Renal pelvis (tissue), 1 donor: ENCODE measurements at regions not wholly inside any gene's neighbourhood (a gene's known extent, or its start where the extent isn't known, plus 50 kb on each side); places are given as distances from the start of the nearest gene placed in this dataset.
"Not testable (repeated sequence)": the region's sequence is repeated elsewhere in the genome, so short reads cannot be mapped to it uniquely, and the experiment has no call there.

Experiments
- DNase-seq: peaks from one replicate; pipeline ENCODE4 v3.0.0-alpha.2; 2013

DNA sequence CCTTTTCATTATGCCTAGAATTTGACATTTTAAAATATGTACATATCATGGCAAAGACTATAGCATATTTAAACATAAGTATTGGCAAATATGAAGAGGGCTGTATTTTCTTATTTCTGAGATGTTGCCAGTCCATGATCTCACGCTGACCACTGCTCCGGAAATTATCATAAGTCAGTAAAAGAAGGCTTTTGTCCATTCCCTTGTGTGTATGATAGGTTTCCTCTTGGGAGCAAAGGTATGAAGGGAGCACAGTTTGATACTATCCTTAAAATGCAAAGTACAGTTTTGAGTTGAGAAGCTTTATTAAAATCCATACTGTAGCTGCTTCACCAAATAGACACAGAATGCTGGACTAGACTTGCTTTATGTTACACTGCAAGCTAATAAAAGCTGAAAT lies 52.6 kb upstream of the AGA start:
- DNase-seq = no peak

DNA sequence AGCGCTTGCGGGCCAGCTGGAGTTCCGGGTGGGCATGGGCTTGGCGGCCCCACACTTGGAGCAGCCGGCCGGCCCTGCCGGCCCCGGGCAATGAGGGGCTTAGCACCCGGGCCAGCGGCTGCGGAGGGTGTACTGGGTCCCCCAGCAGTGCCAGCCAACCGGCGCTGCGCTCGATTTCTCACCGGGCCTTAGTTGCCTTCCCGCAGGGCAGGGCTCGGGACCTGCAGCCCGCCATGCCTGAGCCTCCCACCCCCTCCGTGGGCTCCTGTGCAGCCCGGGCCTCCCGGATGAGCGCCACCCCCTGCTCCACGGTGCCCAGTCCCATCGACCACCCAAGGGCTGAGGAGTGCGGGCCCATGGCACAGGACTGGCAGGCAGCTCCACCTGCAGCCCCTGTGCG lies 53.4 kb upstream of the AGA start:
- not testable (repeated sequence) for DNase-seq

DNA sequence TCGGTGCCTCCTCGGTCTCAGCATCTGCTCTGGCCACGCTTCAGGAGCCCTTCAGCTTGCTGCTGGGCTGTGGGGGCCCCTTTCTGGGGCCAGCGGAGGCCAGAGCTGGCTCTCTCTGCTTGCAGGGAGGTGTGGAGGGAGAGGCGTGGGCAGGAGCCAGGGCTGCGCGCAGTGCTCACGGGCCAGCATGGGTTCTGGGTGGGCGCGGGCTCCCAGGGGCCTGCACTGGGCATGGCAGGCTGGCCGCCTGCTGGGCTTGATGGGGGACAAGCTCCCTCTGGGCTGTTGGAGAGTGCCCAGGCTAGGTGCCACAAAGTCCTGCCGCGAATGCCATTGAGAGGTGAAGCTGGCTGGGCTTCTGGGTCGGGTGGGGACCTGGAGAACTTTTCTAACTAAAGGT lies 57.3 kb upstream of the AGA start:
- no peak for DNase-seq

DNA sequence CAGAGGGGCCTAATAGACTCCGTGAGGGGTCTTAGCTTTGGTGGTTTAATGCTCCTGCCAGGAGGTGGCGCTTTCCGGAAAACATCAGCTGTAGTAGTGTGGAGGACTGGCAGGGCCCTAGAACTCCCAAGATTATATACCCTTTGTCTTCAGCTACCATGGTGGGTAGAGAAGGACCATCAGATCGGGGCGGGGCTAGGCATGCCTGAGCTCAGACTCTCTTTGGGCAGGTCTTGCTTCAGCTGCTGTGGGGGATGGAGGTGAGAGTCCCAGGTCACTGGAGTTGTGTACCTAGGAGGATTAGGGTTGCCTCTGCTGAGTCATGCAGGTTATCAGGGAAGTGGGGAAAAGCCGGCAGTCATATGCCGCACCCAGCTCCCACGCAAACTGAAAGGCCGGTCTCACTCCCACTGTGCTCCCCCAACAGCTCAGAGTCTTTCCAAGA lies 63.0 kb upstream of the AGA start:
- DNase-seq = no peak

DNA sequence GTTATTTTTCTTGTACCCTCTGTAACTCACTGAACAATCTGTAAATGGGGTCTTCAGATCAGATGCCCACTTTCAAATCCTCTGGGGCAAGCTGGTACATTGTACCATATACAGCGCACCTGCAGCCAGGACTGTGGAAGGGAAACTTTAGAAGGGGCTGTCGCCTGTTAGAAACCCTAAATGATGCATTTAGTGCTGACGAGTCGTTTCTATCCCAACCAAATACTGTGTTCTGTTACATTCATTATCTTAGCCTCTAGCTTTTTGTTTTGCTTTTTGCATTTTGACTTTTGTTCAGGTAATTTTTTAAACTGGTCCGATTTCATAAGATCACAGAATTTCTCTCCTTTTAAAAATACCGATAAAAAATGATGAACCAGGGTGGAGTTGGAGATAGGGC lies 66.4 kb upstream of the AGA start:
- DNase-seq = no peak

- no peak for DNase-seq
Observed at GRCh38 chr4:177509226-177509745, 67.0 kb upstream of the AGA start.

DNA sequence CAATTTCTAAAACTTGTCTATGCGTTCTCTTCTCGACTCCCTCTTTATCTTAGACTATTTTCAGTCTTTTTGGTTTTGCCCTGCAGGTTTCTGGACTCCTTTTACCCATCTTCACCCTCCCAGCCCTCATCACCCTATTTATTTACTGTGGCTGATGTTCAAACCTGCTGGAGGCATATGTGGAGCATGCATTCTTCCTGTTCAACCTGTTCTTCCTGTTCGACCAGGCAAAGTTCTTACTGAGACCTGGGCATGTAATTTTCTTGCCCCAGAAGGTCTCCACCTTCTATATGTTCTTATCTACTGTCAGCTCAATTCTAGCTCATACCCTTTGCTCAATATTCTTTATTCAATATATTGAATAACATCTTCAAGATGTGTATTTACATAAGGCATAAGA lies 69.4 kb upstream of the AGA start:
- no peak for DNase-seq

DNA sequence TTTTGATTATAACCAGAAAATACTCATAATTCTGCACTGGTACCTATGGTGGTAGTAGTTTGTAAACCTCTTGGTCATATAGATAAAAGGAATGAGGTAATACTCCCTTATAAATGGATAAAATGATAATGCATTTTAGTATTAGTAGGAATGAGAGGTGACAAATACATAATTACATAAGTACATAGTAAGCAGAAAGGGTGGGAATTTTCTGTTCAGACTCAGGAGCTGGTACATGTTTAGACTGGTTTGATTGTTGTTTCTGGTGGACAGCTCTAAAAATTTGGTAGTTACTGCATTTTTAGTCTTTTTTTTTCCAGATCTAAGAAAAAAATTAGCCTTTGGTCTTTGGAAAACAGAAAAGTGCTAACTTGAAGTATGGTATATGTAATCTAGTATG lies 70.4 kb upstream of the AGA start:
- no peak for DNase-seq

DNA sequence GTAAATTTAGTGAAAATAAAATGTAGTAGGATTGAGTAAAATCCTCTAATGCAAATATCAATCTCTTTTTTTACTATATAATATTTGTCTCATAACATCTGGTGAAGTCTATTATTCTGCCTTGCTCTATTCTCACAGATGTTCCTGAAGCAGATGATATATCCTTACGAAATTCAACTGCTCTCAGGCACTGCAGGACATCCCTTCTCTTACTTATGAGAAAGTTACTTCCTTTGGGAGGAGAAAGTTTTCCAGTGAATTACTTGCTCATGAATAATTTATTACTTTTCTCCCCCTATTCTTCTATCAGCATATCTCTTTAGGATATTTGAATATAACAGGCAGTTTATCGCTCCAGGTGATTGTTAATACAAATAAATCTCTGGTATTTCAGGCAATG lies 75.6 kb upstream of the AGA start:
- DNase-seq = no peak

- DNase-seq = no peak
Observed at GRCh38 chr4:177519481-177520260, 77.4 kb upstream of the AGA start.

GRCh38 chr4:177528620-177529019 lies 86.4 kb upstream of the AGA start:
- no peak for DNase-seq

DNA sequence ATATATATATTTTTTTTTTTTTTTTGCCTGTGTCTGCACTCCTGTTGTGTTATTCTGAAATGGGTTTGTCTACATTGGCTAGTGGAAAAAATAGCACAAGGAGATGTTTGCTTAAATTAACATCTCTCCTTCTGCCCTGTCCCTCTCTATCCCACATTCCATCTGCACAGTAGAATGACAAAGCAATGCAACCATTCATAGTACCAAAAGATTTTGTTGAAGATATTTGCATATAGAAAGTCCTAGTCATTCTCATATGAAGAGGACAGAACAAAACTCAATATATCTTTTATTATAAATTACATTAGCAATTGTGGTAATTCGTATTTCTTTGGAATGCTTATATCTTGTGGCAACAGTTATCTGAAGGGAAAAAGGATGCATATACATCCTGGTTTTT lies 88.3 kb upstream of the AGA start:
- DNase-seq = no peak

- DNase-seq = no peak
Observed at GRCh38 chr4:177532358-177532757, 90.1 kb upstream of the AGA start.

GRCh38 chr4:177534841-177535240 lies 92.6 kb upstream of the AGA start:
- DNase-seq = not testable (repeated sequence)

DNA sequence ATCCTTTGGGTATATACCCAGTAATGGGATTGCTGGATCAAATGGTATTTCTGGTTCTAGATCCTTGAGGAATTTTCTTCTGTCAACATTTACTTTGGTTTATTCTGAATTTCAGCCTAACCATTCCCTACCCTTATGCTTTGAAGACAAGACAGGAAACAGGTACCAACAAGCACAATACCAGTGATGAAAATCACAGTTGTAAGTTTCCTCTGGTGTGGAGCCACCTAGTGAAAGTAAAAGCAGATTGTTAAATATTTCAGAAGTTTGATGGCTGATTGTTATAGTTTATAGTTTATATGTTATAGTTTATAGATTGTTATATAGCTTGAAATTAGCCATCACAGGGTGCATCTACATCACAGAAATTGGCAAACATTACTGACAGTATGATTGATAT lies 104.5 kb upstream of the AGA start:
- DNase-seq = no peak

DNA sequence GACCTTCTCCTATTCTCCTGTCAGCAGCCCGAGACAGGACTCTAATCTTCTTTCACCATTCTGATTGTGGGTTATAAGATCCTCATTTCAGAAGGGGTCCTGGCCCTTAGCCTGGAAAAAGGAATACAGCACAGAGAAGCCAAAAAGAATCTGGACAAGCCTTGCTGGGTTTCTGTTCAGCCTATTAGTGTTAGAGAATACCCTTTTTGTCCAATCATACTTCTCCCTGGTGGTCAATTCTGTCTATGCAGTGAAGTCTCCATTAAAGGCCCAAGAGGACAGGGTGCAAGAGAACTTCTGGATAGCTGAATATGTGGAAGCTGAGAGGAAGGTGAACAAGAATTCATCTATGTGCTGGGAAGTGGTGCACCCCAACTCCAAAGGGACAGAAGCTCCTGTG lies 105.7 kb upstream of the AGA start:
- no peak for DNase-seq

GRCh38 chr4:177555007-177555574 lies 112.9 kb upstream of the AGA start:
- DNase-seq = no peak

DNA sequence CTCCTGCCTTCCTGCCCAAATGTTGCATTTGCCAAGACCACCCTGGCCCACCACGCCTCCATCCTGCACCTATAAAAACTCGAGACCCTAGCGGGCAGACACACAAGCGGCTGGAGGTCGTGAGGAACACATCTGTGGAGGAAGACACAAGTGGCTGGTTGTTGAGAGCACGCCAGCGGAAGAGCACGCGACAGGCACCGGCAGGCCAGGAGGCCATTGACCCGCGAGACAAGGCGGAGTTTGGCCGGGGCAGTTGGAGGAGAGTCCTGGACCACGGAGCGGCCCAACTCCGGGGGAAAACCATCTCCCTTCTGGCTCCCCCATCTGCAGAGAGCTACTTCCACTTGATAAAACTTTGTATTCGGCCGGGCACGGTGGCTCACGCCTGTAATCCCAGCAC lies 115.2 kb upstream of the AGA start:
- DNase-seq = no peak

- DNase-seq = no peak
Observed at GRCh38 chr4:177558995-177559394, 116.8 kb upstream of the AGA start.

DNA sequence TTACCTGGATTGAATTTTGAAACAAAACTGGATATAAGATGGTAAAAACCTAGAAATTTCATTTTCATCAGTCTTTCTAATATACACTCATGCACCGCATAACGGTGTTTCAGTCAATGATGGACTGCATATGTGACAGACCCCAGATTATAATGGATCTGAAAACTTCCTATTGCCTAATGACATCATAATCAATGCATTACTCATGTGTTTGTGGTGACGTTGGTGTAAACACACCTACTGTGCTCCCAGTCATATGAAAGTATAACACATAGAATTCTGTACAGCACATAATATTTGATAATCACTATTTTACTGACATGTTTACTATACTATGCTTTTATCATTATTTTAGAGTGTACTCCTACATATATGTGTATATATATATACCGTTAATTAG lies 119.9 kb upstream of the AGA start:
- DNase-seq = no peak

GRCh38 chr4:177562859-177563258 lies 120.6 kb upstream of the AGA start:
- DNase-seq = no peak

DNA sequence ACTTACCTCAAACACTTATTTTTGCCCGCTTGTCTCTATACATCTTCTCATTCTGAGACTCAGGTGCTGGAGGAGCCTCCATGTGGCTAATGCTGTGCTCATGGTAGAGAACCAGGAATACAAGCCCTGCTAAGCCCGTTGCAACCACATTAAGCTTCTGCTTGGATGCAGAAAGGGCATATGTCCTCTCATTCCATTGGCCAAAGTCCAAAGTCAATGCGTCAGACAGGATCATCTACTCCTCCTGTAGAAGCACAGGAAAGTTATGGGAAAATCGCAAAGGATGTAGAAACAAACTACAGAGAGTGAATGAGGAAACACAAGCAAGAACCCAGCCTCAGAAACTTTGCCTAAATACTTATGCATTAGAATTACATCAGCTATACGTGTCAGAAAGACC lies 124.5 kb upstream of the AGA start:
- DNase-seq = no peak

GRCh38 chr4:177568931-177569330 lies 126.7 kb upstream of the AGA start:
- no peak for DNase-seq

GRCh38 chr4:177569434-177569833 lies 127.2 kb upstream of the AGA start:
- peak; percentile 4 for DNase-seq
